Lower leg skin (tissue), 4 donors: ENCODE measurements at regions not wholly inside any gene's neighbourhood (a gene's known extent, or its start where the extent isn't known, plus 50 kb on each side); places are given as distances from the start of the nearest gene placed in this dataset.
"Not testable (repeated sequence)": the region's sequence is repeated elsewhere in the genome, so short reads cannot be mapped to it uniquely, and the experiment has no call there.

Experiments used
- DNase-seq, 2 donors: peaks; one replicate each; pipeline ENCODE4 v3.0.0-alpha.2; 2019; ENCODE audit warnings: low spot score in 2 of 2
- H3K4me3 ChIP-seq: fragments of 200-600 bp; sonication (generic); 2 replicates; pipeline ENCODE4 v1.5.1; 2017; ENCODE audit warnings: mild to moderate bottlenecking, low read depth; ENCODE audit not compliant: poor library complexity, severe bottlenecking
- POLR2A ChIP-seq, 2 donors: fragments of 450-650 bp; IDR thresholded peaks; one replicate each; pipeline ENCODE4 v1.6.1; 2016 to 2017; ENCODE audit warnings: antibody characterized with exemption in 2 of 2, mild to moderate bottlenecking in 1 of 2, moderate library complexity in 1 of 2
- WGBS, 2 donors: methylation state at CpG; one replicate each; pipeline ENCODE4 v1.1.5; 2018; 5-methylcytosine and 5-hydroxymethylcytosine counted together
- intact Hi-C: fragments of 100-400 bp; cut with DNase I; formaldehyde crosslinking; loops from one replicate; pipeline ENCODE4 v1.15.0; 2023; ENCODE audit warnings: low total_unique reads
- TF ChIP-seq, protein P1 (sequence below), 3 donors: fragments of 450-650 bp; IDR thresholded peaks; one replicate each; pipeline ENCODE4 v1.5.1; 2016; ENCODE audit warnings: antibody characterized with exemption in 3 of 3, mild to moderate bottlenecking in 3 of 3, moderate library complexity in 2 of 3

- intact Hi-C loops: no loop called here
- DNase-seq: no peak
- TF ChIP-seq, protein P1, sequence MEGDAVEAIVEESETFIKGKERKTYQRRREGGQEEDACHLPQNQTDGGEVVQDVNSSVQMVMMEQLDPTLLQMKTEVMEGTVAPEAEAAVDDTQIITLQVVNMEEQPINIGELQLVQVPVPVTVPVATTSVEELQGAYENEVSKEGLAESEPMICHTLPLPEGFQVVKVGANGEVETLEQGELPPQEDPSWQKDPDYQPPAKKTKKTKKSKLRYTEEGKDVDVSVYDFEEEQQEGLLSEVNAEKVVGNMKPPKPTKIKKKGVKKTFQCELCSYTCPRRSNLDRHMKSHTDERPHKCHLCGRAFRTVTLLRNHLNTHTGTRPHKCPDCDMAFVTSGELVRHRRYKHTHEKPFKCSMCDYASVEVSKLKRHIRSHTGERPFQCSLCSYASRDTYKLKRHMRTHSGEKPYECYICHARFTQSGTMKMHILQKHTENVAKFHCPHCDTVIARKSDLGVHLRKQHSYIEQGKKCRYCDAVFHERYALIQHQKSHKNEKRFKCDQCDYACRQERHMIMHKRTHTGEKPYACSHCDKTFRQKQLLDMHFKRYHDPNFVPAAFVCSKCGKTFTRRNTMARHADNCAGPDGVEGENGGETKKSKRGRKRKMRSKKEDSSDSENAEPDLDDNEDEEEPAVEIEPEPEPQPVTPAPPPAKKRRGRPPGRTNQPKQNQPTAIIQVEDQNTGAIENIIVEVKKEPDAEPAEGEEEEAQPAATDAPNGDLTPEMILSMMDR (IDR thresholded peaks at IDR 0.05): no peak
- no peak for TF ChIP-seq POLR2A (IDR thresholded peaks at IDR 0.05)
- 94 to 95% methylated on average over 1 of the region's 1 CpG for WGBS, 2 donors
- H3K4me3 ChIP-seq: no peak overlapping the region
These were observed 95.1 kb upstream of the GRIN2B start for GRCh38 chr12:14076538-14076937.

DNA sequence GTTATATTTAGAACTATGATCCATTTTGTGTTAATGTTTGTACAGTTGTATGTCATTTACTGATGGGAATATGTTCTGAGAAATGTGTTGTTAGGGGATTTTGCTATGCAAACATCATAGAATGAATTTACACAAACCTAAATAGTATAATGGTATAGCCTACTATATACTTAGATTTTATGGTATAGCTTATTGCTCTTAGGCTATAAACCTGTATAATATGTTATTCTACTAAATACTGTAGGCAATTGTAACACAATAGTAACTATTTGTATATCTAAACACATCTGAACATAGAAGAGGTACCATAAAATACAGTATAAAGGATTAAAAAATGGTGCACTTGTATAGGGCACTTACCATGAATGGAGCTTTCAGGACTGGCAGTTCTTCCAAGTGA is 105.4 kb upstream of the GRIN2B start:
- no peak overlapping the region for H3K4me3 ChIP-seq
- DNase-seq: no peak
- TF ChIP-seq, protein P1 (IDR thresholded peaks at IDR 0.05): no peak
- no peak for TF ChIP-seq POLR2A (IDR thresholded peaks at IDR 0.05)
- intact Hi-C loops: no loop called here

- no peak overlapping the region for H3K4me3 ChIP-seq
- 70% methylated on average over 3 of the region's 3 CpGs for WGBS, 2 donors
- TF ChIP-seq POLR2A (IDR thresholded peaks at IDR 0.05): no peak
- TF ChIP-seq, protein P1 (IDR thresholded peaks at IDR 0.05): no peak
- no peak for DNase-seq
- intact Hi-C loops: no loop called here
These were observed 118.6 kb upstream of the GRIN2B start for GRCh38 chr12:14099994-14100393.

DNA sequence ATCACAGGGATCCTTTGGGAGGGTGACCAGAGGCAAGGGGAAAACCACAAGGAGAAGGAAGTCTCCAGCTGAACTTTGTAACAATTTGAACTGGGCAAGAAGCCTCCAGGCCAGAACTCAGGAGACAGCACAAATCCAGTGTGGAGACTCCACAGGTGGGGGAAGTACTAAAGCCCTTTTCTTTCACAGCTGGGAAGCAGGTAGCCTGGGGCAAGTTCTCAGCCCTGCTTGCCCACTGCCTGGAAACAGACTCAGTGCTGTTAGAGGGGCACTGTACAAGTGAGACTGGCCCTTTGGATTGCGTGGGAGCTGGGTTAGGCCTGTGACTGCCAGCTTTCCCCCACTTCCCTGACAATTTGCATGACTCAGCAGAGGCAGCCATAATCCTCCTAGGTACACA is 120.2 kb upstream of the GRIN2B start:
- DNase-seq, H3K4me3 ChIP-seq, intact Hi-C loops: not testable (repeated sequence)
- WGBS, 2 donors: 80 to 82% methylated on average over 1 of the region's 1 CpG

GRCh38 chr12:14111230-14111865 is 129.9 kb upstream of the GRIN2B start:
- 36 to 39% methylated on average over 9 of the region's 9 CpGs for WGBS, 2 donors
- no peak for DNase-seq
- intact Hi-C loops: no loop called here
- no peak overlapping the region for H3K4me3 ChIP-seq
- TF ChIP-seq, protein P1 (IDR thresholded peaks at IDR 0.05): no peak
- TF ChIP-seq POLR2A (IDR thresholded peaks at IDR 0.05): no peak

- WGBS, 2 donors: 57 to 69% methylated on average over 1 of the region's 1 CpG
- no peak for TF ChIP-seq POLR2A (IDR thresholded peaks at IDR 0.05)
- TF ChIP-seq, protein P1 (IDR thresholded peaks at IDR 0.05): no peak
These were observed 131.6 kb upstream of the GRIN2B start for GRCh38 chr12:14113031-14113430.

More at GRCh38 chr12:14113031-14113430, 131.6 kb upstream of the GRIN2B start:
- H3K4me3 ChIP-seq: no peak overlapping the region
- no peak for DNase-seq
- intact Hi-C loops: no loop called here
